Neuronal stem cell (in vitro differentiated cells): ENCODE measurements at regions not wholly inside any gene's neighbourhood (a gene's known extent, or its start where the extent isn't known, plus 50 kb on each side); places are given as distances from the start of the nearest gene placed in this dataset.

Experiments
- DNase-seq: peaks from one replicate; pipeline ENCODE4 v3.0.0-alpha.2; 2013; ENCODE audit warnings: low spot score
- H2AFZ ChIP-seq: one replicate; pipeline ENCODE4 v1.6.1; 2013; ENCODE audit warnings: mild to moderate bottlenecking, low read length, inconsistent platforms
- H2AK5ac ChIP-seq: 2 replicates; pipeline ENCODE4 v1.6.1; 2013; ENCODE audit warnings: low read depth, mild to moderate bottlenecking, inconsistent platforms, low read length, moderate library complexity, mixed read lengths
- H2BK120ac ChIP-seq: 2 replicates; pipeline ENCODE4 v1.6.1; 2013; ENCODE audit warnings: low read depth, mild to moderate bottlenecking, inconsistent platforms, low read length, moderate library complexity, mixed read lengths
- H2BK12ac ChIP-seq: one replicate; pipeline ENCODE4 v1.6.1; 2013; ENCODE audit warnings: low read length, inconsistent platforms
- H2BK15ac ChIP-seq: 2 replicates; pipeline ENCODE4 v1.6.1; 2013; ENCODE audit warnings: mild to moderate bottlenecking, low read length, inconsistent platforms, mixed read lengths
- H2BK5ac ChIP-seq: one replicate; pipeline ENCODE4 v1.6.1; 2013; ENCODE audit warnings: inconsistent platforms, mild to moderate bottlenecking, low read length, moderate library complexity
- H3K14ac ChIP-seq: one replicate; pipeline ENCODE4 v1.6.1; 2013; ENCODE audit warnings: low read length, inconsistent platforms
- H3K18ac ChIP-seq: 2 replicates; pipeline ENCODE4 v1.6.1; 2013; ENCODE audit warnings: low read length, inconsistent platforms
- H3K23ac ChIP-seq: 2 replicates; pipeline ENCODE4 v1.6.1; 2013; ENCODE audit warnings: low read depth, mild to moderate bottlenecking, mixed read lengths, low read length, inconsistent platforms; ENCODE audit not compliant: poor library complexity
- H3K27ac ChIP-seq: replicated peaks from 3 replicates; pipeline ENCODE4 v1.5.1; 2013; ENCODE audit warnings: low read length, inconsistent platforms
- H3K27me3 ChIP-seq, 3 experiments: 2 replicates each; pipeline ENCODE4 v1.6.1; 2013; ENCODE audit warnings: low read length in 3 of 3, mild to moderate bottlenecking in 2 of 3, inconsistent platforms in 1 of 3, low read depth in 1 of 3, mixed read lengths in 1 of 3, moderate library complexity in 1 of 3; ENCODE audit not compliant: control insufficient read depth in 3 of 3, insufficient read depth in 3 of 3
- H3K36me3 ChIP-seq, 2 donors: replicated peaks in 1 of 2; 2 replicates each; pipeline ENCODE4 v1.6.1; 2013; ENCODE audit warnings: low read length in 2 of 2; ENCODE audit not compliant: control insufficient read depth in 2 of 2, insufficient read depth in 2 of 2
- H3K4ac ChIP-seq: 2 replicates; pipeline ENCODE4 v1.6.1; 2013; ENCODE audit warnings: inconsistent platforms, mild to moderate bottlenecking, low read length, moderate library complexity
- H3K4me1 ChIP-seq, 2 donors: 1 replicate in 1 of 2; 2 replicates in 1 of 2; pipeline ENCODE4 v1.6.1; 2013; ENCODE audit warnings: low read length in 2 of 2, low read depth in 1 of 2; ENCODE audit not compliant: control insufficient read depth in 2 of 2, insufficient read depth in 1 of 2
- H3K4me2 ChIP-seq: one replicate; pipeline ENCODE4 v1.6.1; 2013; ENCODE audit warnings: mild to moderate bottlenecking, low read length, inconsistent platforms; ENCODE audit not compliant: insufficient read depth, poor library complexity, severe bottlenecking
- H3K4me3 ChIP-seq, 2 donors: 2 replicates each; pipeline ENCODE4 v1.5.1; 2013; ENCODE audit warnings: low read length in 2 of 2, mild to moderate bottlenecking in 2 of 2, inconsistent platforms in 1 of 2, moderate library complexity in 1 of 2
- H3K79me1 ChIP-seq: one replicate; pipeline ENCODE4 v1.6.1; 2013; ENCODE audit warnings: low read depth, mild to moderate bottlenecking, inconsistent platforms, low read length, moderate library complexity
- H3K9ac ChIP-seq: one replicate; pipeline ENCODE4 v1.6.1; 2013; ENCODE audit warnings: mild to moderate bottlenecking, low read depth, low read length, inconsistent platforms; ENCODE audit not compliant: poor library complexity
- H3K9me3 ChIP-seq, 2 donors: replicated peaks in 1 of 2; 2 replicates each; pipeline versions ENCODE3 to v1.6.1; 2013; ENCODE audit warnings: low read length in 2 of 2, mild to moderate bottlenecking in 2 of 2, inconsistent platforms in 1 of 2, low read depth in 1 of 2, mixed read lengths in 1 of 2, moderate library complexity in 1 of 2; ENCODE audit not compliant: control insufficient read depth in 2 of 2, insufficient read depth in 1 of 2
- H4K8ac ChIP-seq: one replicate; pipeline ENCODE4 v1.6.1; 2013; ENCODE audit warnings: low read depth, mild to moderate bottlenecking, inconsistent platforms, low read length, moderate library complexity
- H4K91ac ChIP-seq: one replicate; pipeline ENCODE4 v1.6.1; 2013; ENCODE audit warnings: low read length, low read depth, mild to moderate bottlenecking, inconsistent platforms; ENCODE audit not compliant: poor library complexity
- WGBS, 2 donors: extraction: QIAGEN DNeasy Blood & Tissue Kit; methylation state at CpG; one replicate each; pipeline ENCODE4 v1.1.7; 2013; ENCODE audit warnings: missing lambda C conversion rate in 2 of 2, mixed read lengths in 1 of 2; ENCODE audit not compliant: insufficient read length in 2 of 2, insufficient replicate concordance in 1 of 2; ENCODE audit errors: extremely low coverage in 2 of 2; 5-methylcytosine and 5-hydroxymethylcytosine counted together

DNA sequence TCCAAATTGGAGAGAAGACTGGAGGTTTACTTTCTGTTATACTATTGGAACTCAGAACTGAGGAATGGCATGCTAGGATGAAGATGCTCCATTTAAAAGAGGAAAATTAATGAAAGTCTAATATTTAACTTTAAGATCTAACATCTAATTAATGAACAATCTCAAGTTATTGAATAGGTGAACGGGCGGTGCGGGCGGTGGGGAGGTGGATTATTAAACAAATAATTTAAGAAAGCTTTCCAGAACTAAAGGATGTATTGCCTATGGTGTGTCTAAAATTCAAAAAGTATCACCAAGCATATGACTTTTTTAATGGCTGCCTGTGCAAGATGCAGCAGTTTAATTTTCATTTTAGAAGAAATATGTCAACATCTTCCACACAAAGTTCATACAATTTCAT lies 1747.1 kb upstream of the SEL1L start:
- no peak overlapping the region for H3K27ac ChIP-seq
- no peak overlapping the region for H3K4me3 ChIP-seq

DNA sequence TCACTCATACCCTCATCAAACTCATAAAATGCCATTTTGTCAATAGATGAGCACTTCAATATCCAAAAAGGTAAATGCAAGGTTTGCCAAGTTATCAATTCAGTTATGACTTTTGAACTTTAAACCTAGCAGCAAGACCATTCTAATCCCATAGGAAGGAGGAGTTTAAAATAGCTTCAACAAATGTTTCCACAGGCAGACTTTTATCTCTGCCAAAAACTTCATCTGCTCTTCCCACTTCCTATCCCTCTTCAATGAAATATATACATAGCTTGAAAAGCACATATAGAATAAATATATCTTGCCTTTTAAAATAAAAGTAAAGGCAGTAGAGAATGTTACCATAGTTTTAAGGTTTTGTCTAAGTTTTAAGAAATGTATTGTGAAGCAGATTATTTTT lies 1749.1 kb upstream of the SEL1L start:
- Histone ChIP-seq H3K14ac (no peak overlapping the region), H3K27ac (no peak overlapping the region)
- no peak for DNase-seq

More for the DNA sequence above, 1747.1 kb upstream of the SEL1L start:
- no peak overlapping the region for H4K91ac ChIP-seq
- H2AK5ac ChIP-seq: no peak overlapping the region
- no CpG with 5 or more reads among the region's 4 CpGs for WGBS, 2 donors
- H3K4me2 ChIP-seq: no peak overlapping the region
- no peaks in the 10 kb centered on the region for H3K27me3 ChIP-seq
- no peaks in the 10 kb centered on the region for H3K79me1 ChIP-seq
- H3K36me3 ChIP-seq: no peaks in the 10 kb centered on the region
- no peak overlapping the region for H3K14ac ChIP-seq
- no peak overlapping the region for H3K9ac ChIP-seq
- no peak overlapping the region for H3K4ac ChIP-seq
- H4K8ac ChIP-seq: no peak overlapping the region
- H2AFZ ChIP-seq: no peak overlapping the region
- no peak overlapping the region for H3K23ac ChIP-seq
- no peak overlapping the region for H2BK120ac ChIP-seq
- no peak for DNase-seq
- H3K18ac ChIP-seq: no peak overlapping the region
- no peak overlapping the region for H2BK15ac ChIP-seq
- H2BK5ac ChIP-seq: no peak overlapping the region
- H3K4me1 ChIP-seq: no peaks in the 10 kb centered on the region
- no peaks in the 10 kb centered on the region for H3K9me3 ChIP-seq
- no peak overlapping the region for H2BK12ac ChIP-seq

DNA sequence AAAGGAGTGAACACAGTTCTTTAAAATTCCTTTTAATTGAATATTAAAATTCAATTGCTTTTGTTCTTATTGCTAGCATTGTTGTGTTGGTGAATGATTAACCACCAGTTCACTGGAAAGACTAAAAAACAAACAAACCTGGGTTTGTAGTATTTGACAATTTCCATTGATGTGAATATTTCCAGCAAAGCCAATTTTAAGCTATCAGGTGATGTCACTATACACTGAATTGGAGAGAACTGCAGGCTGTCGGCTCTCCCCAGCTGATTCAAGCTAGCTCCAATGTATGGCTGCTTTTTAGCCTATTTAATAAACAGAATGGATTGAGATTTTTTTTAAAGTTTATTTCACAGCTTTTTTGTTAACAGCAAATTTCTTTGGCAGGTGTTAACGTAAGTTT lies 1753.6 kb upstream of the SEL1L start:
- H3K23ac ChIP-seq: no peak overlapping the region
- H3K36me3 ChIP-seq: no peaks in the 10 kb centered on the region

More for the DNA sequence above, 1749.1 kb upstream of the SEL1L start:
- Histone ChIP-seq H2BK120ac (no peak overlapping the region), H3K9me3 (no peaks in the 10 kb centered on the region), H3K4me2 (no peak overlapping the region), H3K36me3 (no peaks in the 10 kb centered on the region), H2AFZ (no peak overlapping the region), H2BK5ac (no peak overlapping the region), H3K4ac (no peak overlapping the region), H4K8ac (no peak overlapping the region), H2BK15ac (no peak overlapping the region), H3K18ac (no peak overlapping the region), H2AK5ac (no peak overlapping the region), H2BK12ac (no peak overlapping the region), H3K23ac (no peak overlapping the region), H3K4me1 (no peaks in the 10 kb centered on the region), H3K4me3 (no peak overlapping the region), H3K79me1 (no peaks in the 10 kb centered on the region), H3K27me3 (no peaks in the 10 kb centered on the region), H3K9ac (no peak overlapping the region), H4K91ac (no peak overlapping the region)

DNA sequence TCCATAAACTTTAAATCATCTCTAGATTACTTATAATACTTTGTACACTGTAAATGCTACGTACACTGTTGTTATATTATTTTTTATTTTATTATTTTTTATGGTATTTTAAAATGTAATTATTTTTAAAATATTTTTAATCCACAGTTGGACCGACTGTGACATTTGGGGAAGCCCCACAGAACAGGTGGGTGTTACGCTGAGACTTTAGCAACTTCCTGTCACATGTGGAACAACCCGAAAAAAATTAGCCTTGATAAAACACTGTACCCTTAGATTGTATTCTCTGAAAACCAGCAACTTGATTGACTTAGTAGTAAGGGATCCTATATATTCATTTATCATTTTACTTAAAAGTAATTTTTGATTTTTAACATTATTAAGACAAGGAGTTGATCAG lies 1755.7 kb upstream of the SEL1L start:
- Histone ChIP-seq H2BK12ac (no peak overlapping the region), H3K79me1 (no peaks in the 10 kb centered on the region), H3K23ac (no peak overlapping the region), H3K14ac (no peak overlapping the region), H3K27ac (no peak overlapping the region), H3K4ac (no peak overlapping the region), H4K8ac (no peak overlapping the region), H4K91ac (no peak overlapping the region), H3K27me3 (no peaks in the 10 kb centered on the region), H3K4me2 (no peak overlapping the region), H3K18ac (no peak overlapping the region), H3K36me3 (no peaks in the 10 kb centered on the region), H3K4me3 (no peak overlapping the region), H2BK15ac (no peak overlapping the region), H2BK120ac (no peak overlapping the region), H3K4me1 (no peaks in the 10 kb centered on the region), H2BK5ac (no peak overlapping the region), H3K9me3 (no peaks in the 10 kb centered on the region), H2AK5ac (no peak overlapping the region), H3K9ac (no peak overlapping the region), H2AFZ (no peak overlapping the region)
- no peak for DNase-seq
- WGBS, 2 donors: no CpG with 5 or more reads among the region's 4 CpGs

More for the DNA sequence above, 1753.6 kb upstream of the SEL1L start:
- Histone ChIP-seq H3K4ac (no peak overlapping the region), H3K18ac (no peak overlapping the region), H3K4me2 (no peak overlapping the region), H3K9ac (no peak overlapping the region), H2BK5ac (no peak overlapping the region), H2BK120ac (no peak overlapping the region), H4K8ac (no peak overlapping the region), H3K14ac (no peak overlapping the region), H3K27me3 (no peaks in the 10 kb centered on the region), H3K79me1 (no peaks in the 10 kb centered on the region), H4K91ac (no peak overlapping the region), H3K9me3 (no peaks in the 10 kb centered on the region), H2AK5ac (no peak overlapping the region), H3K4me3 (no peak overlapping the region), H3K4me1 (no peaks in the 10 kb centered on the region), H2AFZ (no peak overlapping the region), H3K27ac (no peak overlapping the region), H2BK12ac (no peak overlapping the region), H2BK15ac (no peak overlapping the region)
- WGBS, 2 donors: no CpG with 5 or more reads among the region's 2 CpGs
- DNase-seq: no peak
